NCI-H146 (cell line): ENCODE measurements at regions not wholly inside any gene's neighbourhood (a gene's known extent, or its start where the extent isn't known, plus 50 kb on each side); places are given as distances from the start of the nearest gene placed in this dataset.

Experiments
- DNase-seq: peaks from one replicate; lab custom pipeline; 2025; lab: John Stamatoyannopoulos, UW

DNA sequence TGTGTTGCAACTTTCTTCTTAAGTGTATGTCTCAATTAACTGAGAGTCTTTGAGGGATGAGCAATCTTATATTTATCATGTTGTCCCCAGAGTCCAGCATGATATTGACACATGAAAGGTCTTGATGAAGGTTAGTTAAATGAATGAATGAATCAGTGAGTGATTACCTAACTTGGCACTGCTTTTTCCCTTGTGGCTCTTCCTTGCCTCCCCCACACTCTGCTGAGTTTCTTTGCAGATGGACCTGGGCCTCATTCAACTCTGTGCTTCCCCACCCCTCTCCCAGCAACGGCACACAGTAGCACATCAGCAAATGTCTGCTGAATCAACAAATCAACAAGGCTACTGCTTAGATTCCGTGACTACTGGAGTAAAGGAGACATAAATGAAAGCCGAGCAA, 235.1 kb upstream of the CXCL12 start:
- DNase-seq = no peak

DNA sequence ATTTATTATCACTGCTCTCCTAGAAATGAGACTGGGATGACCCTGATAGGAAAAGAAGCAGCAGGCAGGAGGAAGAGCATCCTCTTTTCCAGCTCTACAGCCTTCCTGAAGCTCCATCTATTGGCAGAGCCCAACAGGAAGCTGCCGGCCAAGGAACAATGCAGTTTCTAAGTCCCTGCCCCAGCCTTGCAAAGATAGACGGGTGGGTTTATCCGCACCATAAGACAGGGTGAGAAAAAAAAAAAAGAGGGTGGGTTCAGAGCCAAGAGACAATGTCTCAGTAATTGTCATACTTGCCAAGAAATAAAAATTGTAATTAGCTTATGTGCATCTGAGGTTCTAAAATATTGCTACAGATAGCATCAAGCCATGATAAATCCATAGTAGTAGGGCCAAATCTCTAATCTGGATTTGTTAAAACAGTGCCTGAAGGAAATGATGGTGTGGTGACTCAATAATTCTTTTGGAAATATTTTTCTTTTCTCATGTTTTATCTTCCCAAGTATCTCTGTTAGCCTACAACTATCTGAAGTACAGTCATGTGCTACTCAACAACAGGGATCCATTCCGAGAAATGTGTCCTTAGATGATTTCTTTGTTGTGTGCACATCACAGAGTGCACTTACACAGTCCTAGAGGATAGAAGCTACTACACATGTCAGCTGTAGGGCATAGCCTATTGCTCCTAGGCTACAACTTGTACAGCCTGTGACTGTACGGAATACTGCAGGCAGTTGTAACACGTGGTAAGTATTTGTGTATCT, 242.9 kb upstream of the CXCL12 start:
- no peak for DNase-seq

DNA sequence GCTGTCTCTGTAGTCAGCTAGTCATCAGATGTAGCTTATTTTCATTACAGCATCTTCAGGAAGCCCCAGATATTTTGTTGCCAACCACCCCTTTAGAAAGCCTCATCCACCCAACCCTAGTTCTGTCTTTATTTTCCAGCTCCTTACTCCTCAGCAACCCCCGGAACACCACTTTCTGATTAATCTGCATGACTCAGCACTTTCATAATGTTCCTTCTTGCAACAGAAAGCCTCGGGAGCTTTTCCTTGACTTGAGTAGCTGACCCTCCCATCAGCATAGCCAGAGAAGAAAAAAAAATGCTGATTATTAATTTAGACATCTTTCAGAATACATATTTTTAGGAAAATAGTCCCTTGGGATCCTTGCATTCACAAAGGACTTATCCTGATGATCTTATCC, 244.0 kb upstream of the CXCL12 start:
- no peak for DNase-seq

DNA sequence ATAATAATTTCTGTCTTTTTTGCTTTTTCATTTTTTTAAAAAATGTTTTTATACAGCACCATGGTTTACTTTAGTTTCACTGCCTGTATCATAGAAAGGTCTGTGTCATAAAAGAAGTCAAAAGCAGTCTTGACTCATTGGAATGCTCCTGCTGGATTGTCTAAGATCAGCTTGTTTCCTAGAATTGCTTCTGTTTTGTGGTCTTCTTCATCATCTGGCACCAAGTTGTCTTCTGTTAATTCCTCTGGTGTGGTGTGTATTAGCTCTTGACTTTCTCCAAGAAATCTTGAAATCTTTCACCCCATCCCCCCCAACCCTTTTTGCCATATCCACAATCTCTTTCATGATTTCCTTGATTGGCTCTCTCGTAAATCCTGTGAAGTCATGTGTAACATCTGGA, 250.3 kb upstream of the CXCL12 start:
- DNase-seq = no peak

DNA sequence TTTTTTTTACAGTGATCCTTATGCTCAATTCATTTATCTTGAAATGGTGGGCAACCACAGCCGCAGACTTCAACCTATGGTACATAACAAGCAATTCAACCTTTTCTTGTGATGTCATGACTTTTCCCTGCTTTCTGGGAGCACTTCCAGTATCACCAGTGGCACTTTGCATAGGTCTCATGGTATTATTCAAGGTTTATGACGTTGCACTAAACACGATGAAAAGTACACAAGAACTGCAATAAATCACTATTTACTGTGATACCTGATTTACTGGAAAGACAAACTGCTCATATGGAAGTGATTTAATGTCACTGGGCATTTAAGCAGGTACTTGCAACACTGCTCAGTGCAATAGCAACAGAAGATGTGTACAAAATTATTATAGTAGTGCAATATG, 251.7 kb upstream of the CXCL12 start:
- no peak for DNase-seq

- no peak for DNase-seq
Measured at GRCh38 chr10:44640429-44640828, 255.5 kb upstream of the CXCL12 start.

DNA sequence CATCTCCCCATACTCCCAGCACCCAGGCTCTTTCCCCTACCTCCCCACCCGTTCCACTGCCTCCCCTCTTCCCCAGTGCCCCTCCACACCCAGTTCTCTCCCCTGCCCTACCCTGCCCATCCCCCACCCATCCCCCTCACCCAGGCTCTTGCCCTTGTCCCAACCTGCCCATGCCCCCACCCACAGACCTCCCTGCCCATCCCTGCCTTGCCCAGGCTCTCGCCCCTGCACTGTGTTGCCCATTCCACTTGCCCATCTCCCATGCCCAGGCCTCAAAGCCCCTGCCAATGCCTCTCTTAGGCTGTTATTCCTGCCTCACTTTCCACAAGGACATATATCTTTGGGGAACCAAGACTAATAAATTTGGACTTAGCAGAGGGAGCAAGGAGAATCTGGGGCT, 262.6 kb upstream of the CXCL12 start:
- no peak for DNase-seq

GRCh38 chr10:44647877-44648542, 263.1 kb upstream of the CXCL12 start:
- no peak for DNase-seq

GRCh38 chr10:44650691-44651661, 260.2 kb upstream of the TMEM72 start:
- no peak for DNase-seq

- DNase-seq = no peak
Measured at GRCh38 chr10:44651834-44652233, 259.3 kb upstream of the TMEM72 start.

DNA sequence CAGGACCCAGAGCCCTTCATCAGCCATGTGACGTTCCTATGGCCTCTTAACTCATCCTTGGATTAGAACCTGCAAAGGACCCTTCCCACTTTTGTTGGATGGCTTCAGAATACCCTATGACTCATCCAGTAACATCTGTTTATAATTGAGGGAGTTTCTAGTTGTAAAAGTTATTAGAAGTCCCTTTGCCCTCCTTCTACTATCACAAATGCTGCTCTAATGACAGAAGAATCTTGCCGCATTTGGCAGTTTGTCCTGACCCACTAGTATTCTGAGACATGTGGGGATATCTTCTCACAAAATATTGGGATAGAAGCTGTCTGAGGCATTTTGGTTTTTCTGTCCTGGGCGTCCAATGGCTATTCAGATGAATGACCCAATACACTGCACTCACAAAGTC, 251.8 kb upstream of the TMEM72 start:
- no peak for DNase-seq

DNA sequence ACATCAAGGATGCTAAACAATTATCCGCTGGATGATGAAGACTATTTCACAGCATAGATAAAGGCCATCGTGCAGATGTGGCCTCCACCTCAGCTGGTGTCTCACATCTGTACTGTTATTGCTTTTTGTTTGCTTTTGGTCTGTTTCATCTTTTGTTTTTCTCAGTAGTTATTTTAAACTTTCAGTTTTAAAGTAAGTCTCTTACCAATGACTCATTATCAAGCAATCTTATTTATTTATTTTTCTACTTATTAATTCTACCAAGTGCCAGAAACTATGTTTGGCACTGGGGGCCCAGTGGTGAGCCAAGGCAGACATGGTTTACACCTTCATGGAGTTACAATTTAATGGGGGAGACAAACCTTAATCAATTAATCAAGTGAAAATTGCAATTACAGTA, 250.9 kb upstream of the TMEM72 start:
- DNase-seq = no peak

GRCh38 chr10:44662051-44662450, 249.1 kb upstream of the TMEM72 start:
- DNase-seq = no peak

- DNase-seq = no peak
Measured at GRCh38 chr10:44668336-44668735, 242.8 kb upstream of the TMEM72 start.

- no peak for DNase-seq
Measured at GRCh38 chr10:44671319-44671718, 239.8 kb upstream of the TMEM72 start.

DNA sequence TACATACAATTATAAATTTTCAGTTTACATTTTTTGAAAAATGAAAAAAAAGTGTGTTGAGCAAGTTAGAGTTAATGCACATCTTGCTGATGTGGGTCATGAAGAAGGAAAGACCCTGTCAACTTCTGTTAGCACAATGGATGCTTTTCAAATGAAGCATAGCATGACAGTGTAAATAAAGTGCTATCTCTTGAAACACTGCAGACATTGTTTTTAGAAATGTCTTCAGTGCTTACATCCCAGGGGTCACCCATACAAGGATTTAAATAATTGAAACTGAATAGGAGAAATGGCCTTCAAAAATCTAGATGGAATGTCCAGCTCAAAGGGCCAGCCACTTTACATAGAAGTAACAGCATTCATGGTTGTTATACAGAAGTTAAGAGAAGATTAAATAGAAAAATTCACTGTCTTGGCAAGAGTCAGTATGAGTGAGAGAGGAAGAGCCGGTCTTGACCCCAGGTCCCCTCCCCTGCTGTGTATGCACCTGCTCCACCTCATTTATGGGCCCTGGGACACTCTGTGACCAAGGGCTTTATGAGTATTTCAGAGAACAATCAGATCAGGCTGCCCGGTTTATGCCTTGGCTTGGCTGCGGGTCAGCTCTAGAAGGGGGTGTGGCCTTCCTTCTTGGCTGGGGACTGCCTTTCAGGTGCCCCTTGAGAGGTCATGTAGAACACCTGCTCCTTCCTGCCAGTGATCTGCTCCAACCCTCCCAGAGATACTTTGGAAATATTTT, 237.7 kb upstream of the TMEM72 start:
- no peak for DNase-seq

DNA sequence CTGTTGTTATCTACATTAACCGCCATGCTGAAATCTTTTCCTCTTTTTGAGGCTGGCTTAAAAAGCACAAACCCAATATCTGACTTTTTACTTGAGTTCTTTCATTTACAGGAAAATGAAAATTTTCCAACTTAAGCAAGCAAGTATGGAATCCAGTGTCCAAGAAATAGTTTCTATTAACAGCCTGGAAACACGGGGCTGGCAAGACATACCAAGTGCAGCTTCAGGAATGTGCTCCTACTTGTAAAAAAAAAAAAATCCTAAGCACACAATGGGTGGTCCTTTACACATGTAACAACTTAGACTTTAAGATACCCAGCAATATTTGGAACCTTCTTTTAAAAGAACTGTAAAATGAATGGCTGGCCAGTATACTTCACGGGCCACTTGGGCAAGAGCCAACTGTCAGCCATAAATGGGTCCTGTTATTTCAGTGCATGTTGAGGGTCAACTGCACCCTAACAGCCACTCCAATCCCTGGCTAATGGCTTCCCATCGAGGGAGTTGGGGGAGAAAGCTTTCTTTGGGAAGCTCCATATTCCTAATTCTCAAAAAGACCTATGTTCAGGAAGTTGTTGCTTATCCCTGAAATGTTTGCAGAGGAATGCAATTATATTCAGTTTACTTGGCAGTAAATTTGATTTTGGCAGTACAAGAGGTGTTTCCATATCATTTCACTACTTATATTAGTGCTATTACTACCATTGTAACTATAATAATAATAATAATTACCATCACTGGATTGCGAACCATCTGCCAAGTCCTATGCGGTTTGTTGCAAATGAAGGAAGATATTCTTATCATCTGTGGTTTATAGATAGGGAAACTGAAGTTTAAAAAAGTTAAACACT, 236.4 kb upstream of the TMEM72 start:
- DNase-seq = no peak

DNA sequence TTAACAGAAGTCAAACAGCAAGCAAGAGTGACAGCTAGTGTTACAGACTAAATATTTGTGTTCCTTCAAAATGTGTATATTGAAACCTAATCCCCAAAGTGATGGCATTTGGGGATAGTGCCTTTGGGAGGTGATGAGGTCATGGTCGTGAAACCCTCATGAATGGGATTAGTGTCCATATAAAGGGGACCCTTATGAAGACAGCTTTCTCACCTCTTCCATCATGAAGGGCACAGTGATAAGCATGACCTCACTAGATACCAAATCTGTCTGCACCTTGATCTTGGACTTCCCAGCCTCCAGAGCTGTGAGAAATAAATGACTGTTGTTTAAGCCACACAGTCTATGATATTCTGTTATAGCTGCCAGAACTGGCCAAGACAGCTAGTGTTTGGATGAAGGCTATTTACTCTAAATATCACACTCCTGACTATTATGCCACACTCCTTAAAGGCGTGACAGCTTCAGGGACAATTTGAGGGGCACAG, 235.7 kb upstream of the TMEM72 start:
- DNase-seq = no peak

- no peak for DNase-seq
Measured at GRCh38 chr10:44680764-44681163, 230.4 kb upstream of the TMEM72 start.

DNA sequence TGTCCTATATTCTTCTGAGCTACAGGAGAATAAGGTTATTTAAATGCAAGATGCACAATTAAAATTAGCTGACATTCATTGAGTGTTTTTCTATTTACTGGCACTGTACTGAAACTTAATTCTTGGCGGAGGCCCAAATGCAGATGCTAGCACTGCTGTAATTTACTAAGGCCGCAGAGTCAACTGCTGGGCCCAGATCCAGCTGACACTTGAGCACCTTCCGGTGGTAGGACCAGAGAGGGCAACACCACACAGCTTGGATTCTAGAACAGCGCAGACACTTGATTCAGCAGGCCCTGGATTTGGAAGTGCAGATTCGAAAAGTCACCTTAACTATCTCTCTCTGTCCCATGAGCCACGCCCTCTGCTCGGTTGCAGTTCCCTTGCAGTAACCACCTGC, 228.6 kb upstream of the TMEM72 start:
- no peak for DNase-seq

DNA sequence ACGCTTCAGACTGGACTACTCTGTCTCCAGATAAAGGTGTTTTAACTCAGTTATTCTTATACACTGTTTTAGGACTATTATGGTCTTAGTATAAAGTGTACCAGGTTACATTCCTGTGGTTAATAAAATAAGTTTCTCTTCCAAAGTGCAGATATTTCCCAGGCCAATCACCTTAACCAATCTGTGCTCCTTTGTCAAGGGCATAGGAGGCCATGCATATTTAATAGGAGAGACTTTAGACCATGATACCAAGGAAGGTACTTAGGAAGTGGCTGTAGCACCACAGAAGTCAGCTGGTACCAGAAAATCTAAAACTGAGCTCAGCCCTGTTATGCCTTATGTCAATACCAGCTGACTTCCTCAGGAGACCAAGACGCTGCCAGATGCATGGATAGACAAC, 226.5 kb upstream of the TMEM72 start:
- no peak for DNase-seq
